ENCODE measurements at regions not wholly inside any gene's neighbourhood (a gene's known extent, or its start where the extent isn't known, plus 50 kb on each side); places are given as distances from the start of the nearest gene placed in this dataset.

DNA sequence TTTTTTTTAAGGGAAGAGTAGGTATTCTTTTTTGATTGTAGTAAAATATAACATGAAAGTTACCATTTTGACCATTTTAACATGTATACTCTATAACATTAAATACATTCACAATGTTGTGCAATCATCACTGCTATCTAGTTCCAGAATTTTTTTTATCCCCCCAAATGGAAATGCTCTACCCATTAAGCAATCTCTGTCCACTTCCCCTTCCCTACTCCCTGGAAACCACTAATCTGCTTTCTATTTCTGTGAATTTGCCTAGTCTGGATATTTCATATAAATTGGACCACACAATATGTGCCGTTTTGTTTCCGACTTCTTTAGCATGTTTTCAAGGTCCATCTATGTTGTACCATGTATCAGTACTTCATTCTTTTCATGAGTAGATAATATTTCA is 429.5 kb downstream of the TLE1 start:
- DNase-seq (ENCODE audit: low read depth in 2 of 2): no peak

DNA sequence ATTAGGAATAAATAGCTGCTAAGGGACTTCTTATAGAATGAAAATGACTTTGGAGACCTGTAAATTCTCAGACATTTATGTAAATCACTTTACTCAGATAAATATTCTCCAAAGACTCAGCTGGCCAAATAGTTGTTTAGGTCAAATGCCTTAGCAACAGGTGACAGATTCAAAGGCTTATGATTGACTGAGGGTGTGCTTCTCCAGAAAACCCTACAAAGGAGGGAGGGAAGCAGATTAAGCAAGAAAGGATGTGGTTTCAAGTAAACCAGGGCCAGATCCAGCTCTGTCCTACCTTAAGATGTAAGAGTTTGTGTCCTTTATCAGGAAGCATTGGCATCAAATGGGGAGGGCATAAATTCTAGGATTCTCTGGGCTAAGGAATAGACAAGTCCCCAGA is 433.0 kb downstream of the TLE1 start:
- DNase-seq (ENCODE audit: low read depth in 2 of 2): no peak

DNA sequence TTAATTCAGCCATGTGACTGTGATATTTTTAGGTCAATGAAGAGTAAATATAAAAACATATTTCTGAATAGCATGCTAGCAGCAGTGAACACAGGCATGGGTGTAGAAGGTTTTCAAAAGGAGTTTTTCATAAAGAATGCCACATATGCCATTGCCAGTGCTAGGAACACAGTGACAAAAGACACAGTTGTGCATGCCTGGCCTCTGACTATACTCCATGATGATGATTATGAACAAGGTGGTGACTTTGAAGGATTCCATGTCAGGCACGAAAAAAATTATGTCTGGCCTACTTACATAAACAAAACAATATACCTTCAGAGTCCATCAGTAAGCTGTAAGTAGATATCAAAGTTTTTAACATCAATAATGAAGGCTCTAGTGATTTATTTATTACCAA is 438.7 kb downstream of the TLE1 start:
- no peak for DNase-seq (ENCODE audit: low read depth in 2 of 2)

DNA sequence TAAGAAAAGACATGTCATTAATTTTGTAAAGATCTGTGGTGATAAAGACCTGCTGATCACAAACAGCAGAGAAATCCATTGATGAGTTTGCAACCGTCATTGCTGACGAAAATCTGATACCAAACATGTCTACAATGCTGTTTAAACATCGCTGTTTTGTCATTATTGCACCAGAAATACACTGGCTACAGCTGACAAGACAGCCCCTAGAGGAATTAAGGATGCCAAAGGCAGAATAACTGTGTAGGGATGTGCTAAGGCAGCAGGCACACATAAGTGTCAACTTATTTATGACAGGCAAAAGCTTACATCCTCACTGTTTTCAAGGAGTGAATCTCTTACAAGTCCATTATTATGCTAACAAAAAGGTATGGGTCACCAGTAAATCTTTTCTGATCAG is 439.3 kb downstream of the TLE1 start:
- no peak for DNase-seq (ENCODE audit: low read depth in 2 of 2)

DNA sequence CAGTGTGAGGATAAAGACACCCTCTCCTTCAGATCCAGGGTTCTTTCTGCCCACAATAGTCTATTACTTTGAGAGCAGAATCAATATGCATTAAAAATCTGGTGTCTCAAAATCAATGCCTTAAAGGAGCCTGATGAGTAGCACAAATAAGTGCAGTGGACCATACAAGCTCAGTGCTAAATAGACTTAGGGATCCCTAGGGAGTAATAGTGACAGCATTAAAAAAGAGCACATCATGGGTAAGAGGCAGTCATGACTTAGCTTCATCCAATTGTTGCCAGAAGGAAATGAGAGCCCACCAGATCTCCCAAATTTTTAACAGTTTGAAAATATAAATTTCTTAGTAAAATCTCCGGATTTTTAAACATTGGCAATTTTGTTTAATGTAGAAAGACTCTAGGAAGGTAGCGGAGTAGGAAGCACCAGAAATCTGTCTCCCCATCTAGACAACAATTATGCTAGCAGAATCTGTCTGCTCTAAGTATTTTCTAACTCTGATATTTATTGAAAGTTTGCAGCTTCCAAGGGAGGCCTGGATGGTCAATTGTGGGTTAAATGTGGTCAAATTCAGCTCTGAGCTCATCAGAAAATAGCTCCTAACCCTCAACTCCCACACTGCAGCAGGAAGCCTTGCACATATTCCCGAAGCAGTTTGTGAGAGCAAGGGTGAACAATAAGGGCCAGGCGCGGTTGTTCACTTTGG is 443.9 kb downstream of the TLE1 start:
- no peak for DNase-seq (ENCODE audit: low read depth in 2 of 2)

DNA sequence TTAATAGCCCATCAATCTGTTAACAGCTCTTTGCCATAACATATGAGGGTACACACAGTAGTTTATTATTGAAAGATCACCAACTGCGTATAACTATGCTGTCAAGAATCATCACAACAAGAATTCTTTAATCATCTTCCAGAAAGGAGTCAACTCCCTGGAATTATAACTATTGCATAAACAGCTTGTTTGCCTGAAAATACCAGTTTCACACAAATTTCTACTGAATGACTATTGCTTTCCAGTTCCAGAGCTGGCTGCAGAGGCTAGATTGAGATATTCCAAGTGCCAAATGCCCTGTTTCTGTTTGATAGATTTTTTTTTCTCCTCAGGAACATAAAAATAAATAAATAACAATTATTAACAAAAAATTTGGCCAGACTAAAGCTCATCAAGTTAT is 444.7 kb downstream of the TLE1 start:
- no peak for DNase-seq (ENCODE audit: low read depth in 2 of 2)

DNA sequence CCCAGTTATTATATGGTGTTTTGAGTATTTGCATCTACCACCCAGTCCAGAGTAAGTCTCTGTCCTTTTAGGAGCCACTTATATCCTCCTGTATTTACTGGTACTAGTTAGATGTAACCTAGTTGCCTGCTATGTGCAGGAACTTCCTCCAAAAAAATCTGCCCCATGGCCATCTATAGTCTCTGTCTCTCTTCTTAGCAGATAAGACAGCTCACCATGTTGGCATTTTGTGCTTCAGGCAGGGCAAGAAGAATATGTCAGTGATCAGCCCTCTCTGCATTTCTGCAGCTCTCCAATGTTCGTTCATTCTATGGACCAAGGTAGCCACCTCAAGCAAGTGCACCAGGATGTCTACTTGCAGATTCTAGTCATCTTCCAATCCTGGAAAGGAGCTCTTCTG is 446.5 kb downstream of the TLE1 start:
- no peak for DNase-seq (ENCODE audit: low read depth in 2 of 2)

DNA sequence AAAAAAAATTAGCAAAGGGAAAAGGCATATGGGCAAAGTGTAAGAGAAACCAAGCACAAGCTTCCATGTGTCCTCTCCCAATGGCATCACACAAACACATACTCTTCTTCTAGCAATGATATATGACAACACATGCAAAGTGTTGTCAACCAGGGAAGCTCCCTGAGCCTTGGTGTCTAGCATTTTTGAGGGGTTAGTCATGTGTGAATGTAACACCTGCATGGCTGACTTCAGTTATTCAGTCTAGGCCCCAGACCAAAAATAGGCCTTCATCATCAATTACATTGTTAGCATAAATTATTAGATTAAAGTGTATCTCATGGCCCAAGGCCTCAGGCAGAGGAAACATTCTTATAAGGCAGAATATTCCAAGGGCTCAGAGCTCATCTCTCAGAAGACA is 450.0 kb downstream of the TLE1 start:
- DNase-seq (ENCODE audit: low read depth in 2 of 2): no peak

DNA sequence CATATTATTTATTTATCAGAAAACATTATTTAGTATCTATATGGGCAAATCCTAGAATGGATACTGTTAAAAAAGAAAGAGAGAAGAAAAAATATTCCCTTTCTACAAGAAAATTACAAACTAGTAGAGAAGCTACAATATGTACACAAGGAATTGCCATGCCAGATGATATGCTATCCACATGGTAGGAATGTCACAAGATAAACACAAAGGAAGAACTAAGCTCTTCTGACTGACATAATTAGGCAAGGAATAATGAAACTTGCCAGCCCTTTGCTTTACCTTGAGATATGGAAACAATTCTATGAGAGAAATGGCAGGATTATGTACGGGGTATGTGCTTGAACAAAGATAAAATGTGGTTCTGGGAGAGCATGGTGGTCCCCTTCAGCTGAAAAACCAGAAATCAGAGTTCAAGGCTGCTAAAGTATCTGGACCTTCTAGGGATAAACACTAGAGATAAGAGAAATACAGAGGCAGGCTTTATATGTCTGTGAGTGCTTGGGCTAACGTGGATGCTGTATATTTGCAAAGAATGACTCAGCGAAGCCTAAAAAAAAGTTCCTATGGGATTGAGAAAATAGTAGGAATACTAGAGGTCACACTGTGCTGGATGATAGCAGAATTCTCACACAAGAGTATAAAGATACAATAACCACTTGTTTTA is 451.6 kb downstream of the TLE1 start:
- no peak for DNase-seq (ENCODE audit: low read depth in 2 of 2)

DNA sequence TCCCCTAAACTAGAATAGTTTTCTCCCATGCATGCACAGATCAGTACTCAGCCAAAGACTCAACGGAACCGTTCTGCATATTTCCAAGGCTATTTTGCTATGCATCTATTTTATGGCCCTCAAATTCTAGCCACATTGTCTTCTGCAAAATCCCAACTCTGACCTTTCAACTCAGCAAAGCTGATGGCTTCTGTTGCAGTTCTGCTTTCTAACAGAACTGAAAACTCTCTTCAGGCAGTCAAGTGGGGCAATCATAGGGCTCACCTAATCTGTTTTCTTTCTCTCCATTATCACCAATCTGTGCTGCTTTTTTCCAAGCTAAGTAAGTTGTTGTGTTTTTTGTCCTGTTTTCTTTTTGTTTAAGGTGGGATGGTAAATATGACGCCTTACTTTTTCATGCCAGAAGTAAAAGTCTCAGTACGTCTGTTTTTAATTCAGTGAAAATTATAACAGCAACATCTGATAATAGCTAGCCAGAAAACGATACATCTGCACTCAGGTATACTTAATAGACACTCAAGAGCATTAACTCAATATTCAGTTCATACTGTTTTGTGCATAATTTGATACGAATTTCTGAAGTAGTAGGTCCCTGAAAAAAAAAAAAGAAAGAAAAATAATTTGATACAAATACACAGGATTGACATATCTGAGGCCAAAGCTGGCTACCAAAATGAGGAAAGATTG is 454.3 kb downstream of the TLE1 start:
- no peak for DNase-seq (ENCODE audit: low read depth in 2 of 2)

DNA sequence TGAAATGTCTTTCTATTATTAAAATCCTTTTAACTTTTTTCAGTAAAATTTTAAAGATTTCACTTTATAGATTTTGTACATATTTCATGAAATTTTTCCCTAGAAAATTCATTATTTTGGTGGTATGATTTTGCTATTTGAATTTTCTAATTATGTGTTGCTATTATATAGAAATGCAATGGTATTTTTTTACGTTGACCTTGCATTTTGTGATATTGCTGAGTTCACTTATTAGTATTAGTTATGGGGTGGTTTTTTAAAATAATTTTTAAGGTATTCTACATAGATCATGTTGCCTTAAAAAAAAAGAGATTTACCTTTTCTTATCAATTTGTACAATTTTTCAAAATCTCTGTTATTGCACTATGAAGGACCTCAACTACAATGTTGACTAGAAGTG is 458.3 kb downstream of the TLE1 start:
- no peak for DNase-seq (ENCODE audit: low read depth in 2 of 2)

DNA sequence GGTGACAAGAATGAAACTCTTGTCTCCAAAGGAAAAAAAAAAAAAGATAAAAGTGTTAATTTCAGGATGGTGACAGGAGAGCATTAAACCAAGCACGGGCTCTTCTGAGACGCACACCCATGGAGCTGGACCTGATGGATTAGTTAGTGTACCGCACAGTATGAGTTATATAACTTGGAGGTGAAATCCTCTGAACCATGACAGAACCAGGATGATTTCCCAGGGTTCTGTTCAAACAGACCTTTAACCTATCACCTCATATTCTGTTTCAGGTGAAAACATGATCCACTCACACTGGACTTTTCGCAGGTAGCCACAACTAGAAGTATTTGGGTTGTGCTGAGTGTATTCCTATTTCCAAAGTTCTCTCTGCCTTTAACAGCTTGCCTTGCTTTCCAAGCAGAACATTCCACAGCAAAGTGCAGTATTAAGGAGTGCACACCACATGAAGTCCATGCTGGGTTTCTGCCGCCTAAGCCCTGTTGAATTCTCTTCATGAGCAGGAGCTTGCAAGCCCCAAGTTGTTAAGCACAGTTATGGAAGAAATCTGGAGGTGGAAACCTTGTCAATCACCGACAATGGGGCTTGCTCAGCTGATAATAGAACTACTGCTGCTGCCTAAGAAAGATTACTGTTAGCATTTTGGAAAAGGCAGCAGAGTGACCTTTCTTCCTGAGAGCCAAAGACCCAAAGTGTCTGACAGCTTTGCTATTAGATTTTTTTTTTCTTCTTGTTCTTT is 461.7 kb downstream of the TLE1 start:
- no peak for DNase-seq (ENCODE audit: low read depth in 2 of 2)

DNA sequence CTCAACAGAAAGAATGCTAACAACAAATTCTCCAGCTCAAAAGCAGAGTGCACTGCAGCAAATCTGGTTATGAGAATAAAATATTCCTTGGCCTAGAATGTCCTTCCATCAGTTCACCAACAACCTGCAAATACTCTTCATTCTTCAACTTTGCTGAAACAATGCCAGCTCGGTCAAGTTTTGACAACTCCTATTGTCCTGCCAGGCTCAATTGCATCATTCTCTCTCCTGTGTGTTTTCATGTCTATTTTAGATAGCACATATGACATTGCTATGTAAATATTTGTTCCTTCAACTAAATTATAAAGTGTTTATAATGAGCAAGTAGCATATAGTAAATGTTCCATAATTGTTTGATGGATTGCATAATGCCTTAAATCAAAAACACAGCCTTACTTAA is 463.8 kb downstream of the TLE1 start:
- DNase-seq (ENCODE audit: low read depth in 2 of 2): no peak

DNA sequence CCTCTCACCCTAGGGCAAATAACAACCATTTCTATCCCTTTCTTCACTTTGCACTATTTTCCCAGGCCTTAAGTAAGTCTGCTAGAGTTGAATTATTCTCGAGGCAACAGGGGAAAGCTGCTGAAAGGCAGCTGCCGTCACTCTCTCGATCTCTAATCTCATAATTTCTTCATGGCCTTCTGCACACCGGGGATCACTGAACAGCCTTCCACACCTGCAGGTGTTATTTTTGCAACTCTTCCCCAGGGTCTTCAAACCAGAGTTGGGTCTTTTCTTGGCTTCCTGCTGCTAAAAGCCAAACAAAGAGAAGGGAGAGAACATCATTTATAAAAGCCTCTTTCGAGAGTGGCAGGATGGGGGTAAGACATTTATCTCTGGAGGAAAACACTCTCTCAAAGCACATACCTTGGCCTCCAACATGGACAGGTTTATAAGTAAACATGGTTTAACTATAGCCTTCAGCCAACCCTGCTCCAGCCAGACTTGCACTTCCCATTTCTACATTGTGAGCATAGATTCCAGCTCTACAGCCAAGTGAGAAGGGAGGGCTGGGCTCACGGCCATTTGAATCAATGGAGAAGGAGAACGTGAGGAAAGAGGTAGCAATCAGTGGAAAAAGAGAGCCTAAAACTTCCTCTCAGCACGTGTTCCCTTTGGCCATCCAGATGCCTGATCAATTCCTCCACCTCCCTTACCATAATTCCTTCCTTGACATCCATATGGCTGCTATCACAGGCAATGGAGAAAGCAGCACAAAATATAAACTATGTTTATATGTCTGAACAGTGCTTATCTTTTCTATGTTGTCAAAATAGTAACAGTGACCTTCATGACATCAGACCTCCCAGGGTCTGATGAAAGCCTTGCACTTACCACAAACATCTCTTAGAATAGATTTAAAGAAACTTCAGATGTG is 464.9 kb downstream of the TLE1 start:
- no peak for DNase-seq (ENCODE audit: low read depth in 2 of 2)

DNA sequence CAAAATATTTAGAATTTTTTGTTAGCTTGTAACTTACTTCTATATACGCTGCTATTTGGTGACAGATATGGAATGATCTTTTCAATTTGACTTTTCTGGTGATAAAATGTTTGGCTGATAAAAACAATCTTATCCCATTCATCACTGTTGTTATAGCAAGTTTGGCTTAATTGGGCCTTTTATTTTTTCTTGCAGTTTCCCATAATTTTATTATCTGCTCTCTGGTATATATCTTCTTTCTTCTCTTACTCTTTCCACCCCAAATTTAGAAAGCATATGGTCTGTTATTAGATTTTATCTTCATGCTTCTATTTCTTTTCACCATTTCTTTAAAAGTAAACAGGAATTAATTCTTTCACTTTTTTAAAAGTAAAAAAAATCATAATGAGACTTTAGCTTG is 474.4 kb downstream of the TLE1 start:
- DNase-seq (ENCODE audit: low read depth in 2 of 2): no peak

DNA sequence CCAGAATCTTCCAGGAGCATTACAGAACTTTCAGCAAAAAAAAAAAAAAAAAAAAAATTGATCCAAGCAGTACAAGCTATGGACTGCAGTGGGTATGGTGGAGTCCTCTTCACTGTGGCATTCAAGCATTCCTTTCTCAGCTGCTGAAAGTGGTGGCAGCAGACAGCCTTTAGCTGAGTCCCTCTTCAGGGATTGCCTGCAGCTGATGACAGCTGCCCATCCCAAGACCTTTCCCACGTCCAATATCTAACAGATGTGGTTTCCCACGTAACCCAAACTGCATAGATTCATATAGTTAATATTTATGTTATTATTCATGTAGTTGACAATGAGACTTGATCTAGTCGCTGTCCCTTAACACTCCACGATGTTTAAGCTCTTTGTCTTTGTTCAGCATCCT is 475.9 kb downstream of the TLE1 start:
- no peak for DNase-seq (ENCODE audit: low read depth in 2 of 2)

DNA sequence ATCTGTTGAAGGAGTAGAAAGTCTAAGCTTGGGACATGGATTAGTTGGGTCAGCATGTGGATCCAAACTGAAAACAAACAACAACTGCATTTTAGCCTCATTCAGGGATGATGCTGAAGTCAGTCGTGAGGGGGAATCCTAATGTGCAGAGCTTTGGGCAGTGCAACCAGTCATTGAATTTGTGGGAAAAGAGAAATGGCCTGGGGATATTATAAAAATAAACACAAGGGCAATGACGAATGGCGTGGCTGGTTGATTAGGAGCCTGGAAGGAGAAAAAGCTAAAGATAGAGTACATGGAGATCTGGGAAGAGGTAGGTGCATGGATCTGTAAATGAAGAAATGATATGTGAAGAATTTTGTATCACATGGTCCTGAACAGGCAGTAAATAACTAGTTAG is 477.6 kb downstream of the TLE1 start:
- no peak for DNase-seq (ENCODE audit: low read depth in 2 of 2)

DNA sequence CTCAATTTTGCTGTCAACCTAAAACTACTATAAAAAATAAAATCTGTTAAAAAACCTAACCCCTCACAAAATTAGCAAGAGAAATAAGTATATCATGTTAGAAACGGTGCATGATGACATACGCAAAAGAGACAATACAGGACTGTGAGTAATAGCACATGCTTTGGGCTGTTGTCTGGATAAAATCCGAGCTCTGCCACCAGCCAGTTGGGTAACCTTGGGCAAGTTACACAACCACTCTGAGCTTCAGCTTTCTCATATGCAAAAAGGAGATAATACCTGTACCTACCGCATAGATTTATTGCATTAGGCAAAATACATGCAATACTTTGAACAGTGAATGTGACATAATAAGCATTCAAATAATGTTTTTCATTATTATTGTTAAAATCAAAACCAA is 481.7 kb downstream of the TLE1 start:
- no peak for DNase-seq (ENCODE audit: low read depth in 2 of 2)

DNA sequence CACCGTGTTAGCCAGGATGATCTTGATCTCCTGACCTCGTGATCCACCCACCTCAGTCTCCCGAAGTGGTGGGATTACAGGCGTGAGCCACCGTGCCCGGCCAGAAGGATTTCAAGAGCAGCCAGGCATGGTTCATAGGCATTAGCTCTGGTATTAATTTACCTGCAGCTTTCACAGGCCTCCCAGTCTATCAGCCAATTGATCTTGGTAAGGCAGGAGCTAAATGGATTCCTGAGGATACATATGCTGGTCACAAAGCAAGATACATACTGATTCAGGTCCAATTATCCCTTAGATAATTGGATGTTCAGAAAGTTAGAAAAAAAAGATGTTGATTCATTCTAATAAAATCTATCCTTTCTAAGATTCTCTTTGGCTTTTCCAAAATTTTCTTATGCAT is 487.1 kb downstream of the TLE1 start:
- DNase-seq (ENCODE audit: low read depth in 2 of 2): no peak

DNA sequence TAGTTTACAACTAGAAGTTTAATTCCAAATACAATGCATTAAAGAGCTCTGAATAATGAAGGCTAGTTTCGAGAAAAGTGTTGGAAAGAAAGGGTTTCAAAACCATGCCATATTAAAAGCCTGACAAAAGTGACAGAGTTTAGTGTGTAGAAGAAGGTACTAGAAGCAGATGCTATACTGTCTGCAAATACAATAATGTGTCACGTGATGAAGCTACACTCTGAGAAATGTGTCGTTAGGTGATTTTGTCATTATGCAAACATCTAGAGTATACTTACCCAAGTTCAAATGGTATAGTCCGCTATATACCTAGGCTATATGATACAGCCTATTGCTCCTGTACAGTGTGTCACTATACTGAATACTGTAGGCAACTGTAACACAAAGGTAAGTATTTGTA is 494.1 kb downstream of the TLE1 start:
- DNase-seq (ENCODE audit: low read depth in 2 of 2): no peak

All from activated CD8-positive, alpha-beta memory T cell treated with anti-CD3 and anti-CD28 coated beads for 4 hours (primary cell).